Right cardiac atrium (tissue), 5 donors: ENCODE measurements at regions not wholly inside any gene's neighbourhood (a gene's known extent, or its start where the extent isn't known, plus 50 kb on each side); places are given as distances from the start of the nearest gene placed in this dataset.

Source experiments
- ATAC-seq, 2 donors: fragments of 200-7000 bp; cut with Tn5 transposase; one replicate each; pipeline versions ENCODE4 v1.8.0 to v1.9.1; 2020; ENCODE audit warnings: moderate library complexity in 2 of 2, mild to moderate bottlenecking in 1 of 2
- DNase-seq, 3 donors: peaks; one replicate each; pipeline ENCODE4 v3.0.0-alpha.2; 2020
- H3K27ac ChIP-seq: one replicate; pipeline ENCODE4 v1.5.1; 2013; ENCODE audit warnings: mild to moderate bottlenecking, low read length, control low read depth, moderate library complexity
- H3K27me3 ChIP-seq: one replicate; pipeline ENCODE4 v1.6.1; 2013; ENCODE audit not compliant: control insufficient read depth, insufficient read depth
- H3K4me1 ChIP-seq: one replicate; pipeline ENCODE4 v1.6.1; 2013; ENCODE audit warnings: low read length; ENCODE audit not compliant: control insufficient read depth, insufficient read depth
- H3K4me3 ChIP-seq: one replicate; pipeline ENCODE4 v1.5.1; 2013; ENCODE audit warnings: low read length, control low read depth
- H3K9me3 ChIP-seq: one replicate; pipeline ENCODE4 v1.6.1; 2013; ENCODE audit warnings: low read length; ENCODE audit not compliant: control insufficient read depth
- WGBS: extraction: QIAGEN DNeasy Blood & Tissue Kit; methylation state at CpG from one replicate; pipeline ENCODE4 v1.1.7; 2013; 5-methylcytosine and 5-hydroxymethylcytosine counted together
- intact Hi-C, 4 donors: fragments of 100-400 bp; cut with DNase I; formaldehyde crosslinking; loops; one replicate each; pipeline versions ENCODE4 v1.11.0 to v1.14.0; 2022 to 2023
- donor health status: healthy with polysubstance abuse.
- donor health status: DM: no; HTN: yes; CAD: no.
- donor health status: DM: no; HTN: no; CAD: no.
- donor health status: DM: no; HTN: yes; CAD: no; lungs with severe emphysema.
- donor health status: DM: yes; HTN: yes; CAD: no.

- H3K27me3 ChIP-seq, result no peaks in the 10 kb centered on the region
- ATAC-seq (no peak), DNase-seq (no peak)
- WGBS, result 88% methylated on average over 11 of the region's 11 CpGs
- no peaks in the 10 kb centered on the region for H3K9me3 ChIP-seq
- H3K4me3 ChIP-seq, result no peak overlapping the region
- H3K4me1 ChIP-seq, result no peaks in the 10 kb centered on the region
- intact Hi-C loops, result no loop called here
- no peak overlapping the region for H3K27ac ChIP-seq
These were observed 161.1 kb upstream of the ZMIZ1 start for GRCh38 chr10:78907551-78908211.

- intact Hi-C loops, result no loop called here
- 61% methylated on average over 6 of the region's 6 CpGs for WGBS
- Histone ChIP-seq H3K9me3 (no peaks in the 10 kb centered on the region), H3K27ac (no peak overlapping the region), H3K4me3 (no peak overlapping the region), H3K4me1 (no peaks in the 10 kb centered on the region), H3K27me3 (no peaks in the 10 kb centered on the region)
- ATAC-seq, result no peak
- DNase-seq, result no peak
These were observed 159.5 kb upstream of the ZMIZ1 start for GRCh38 chr10:78909221-78909620.

- ATAC-seq (no peak), DNase-seq (no peak)
- 94% methylated on average over 3 of the region's 3 CpGs for WGBS
- intact Hi-C loops, result no loop called here
- Histone ChIP-seq H3K4me3 (no peak overlapping the region), H3K4me1 (no peaks in the 10 kb centered on the region), H3K27me3 (no peaks in the 10 kb centered on the region), H3K27ac (no peak overlapping the region), H3K9me3 (no peaks in the 10 kb centered on the region)
These were observed 158.7 kb upstream of the ZMIZ1 start for GRCh38 chr10:78910021-78910420.

GRCh38 chr10:78910476-78910875 lies 158.3 kb upstream of the ZMIZ1 start:
- Histone ChIP-seq H3K4me1 (no peaks in the 10 kb centered on the region), H3K4me3 (no peak overlapping the region), H3K9me3 (no peaks in the 10 kb centered on the region), H3K27me3 (no peaks in the 10 kb centered on the region), H3K27ac (no peak overlapping the region)
- 95% methylated on average over 2 of the region's 2 CpGs for WGBS
- DNase-seq (no peak), ATAC-seq (no peak)
- intact Hi-C loops, result no loop called here

- DNase-seq, result no peak
- Histone ChIP-seq H3K27ac (no peak overlapping the region), H3K4me1 (no peaks in the 10 kb centered on the region), H3K4me3 (no peak overlapping the region), H3K27me3 (no peaks in the 10 kb centered on the region), H3K9me3 (no peaks in the 10 kb centered on the region)
- no peak for ATAC-seq
- WGBS, result 92% methylated on average over 7 of the region's 7 CpGs
- intact Hi-C loops, result no loop called here
These were observed 157.9 kb upstream of the ZMIZ1 start for GRCh38 chr10:78910886-78911285.

- no peak for ATAC-seq
These were observed 157.0 kb upstream of the ZMIZ1 start for GRCh38 chr10:78911533-78912340.

GRCh38 chr10:78912361-78913218 lies 156.2 kb upstream of the ZMIZ1 start:
- Histone ChIP-seq H3K27ac (no peak overlapping the region), H3K27me3 (no peaks in the 10 kb centered on the region), H3K4me1 (no peaks in the 10 kb centered on the region), H3K4me3 (no peak overlapping the region), H3K9me3 (no peaks in the 10 kb centered on the region)
- intact Hi-C loops, result no loop called here
- no peak for ATAC-seq
- DNase-seq, result no peak
- 79% methylated on average over 11 of the region's 11 CpGs for WGBS

More at GRCh38 chr10:78911533-78912340, 157.0 kb upstream of the ZMIZ1 start:
- DNase-seq, result no peak
- H3K27ac ChIP-seq, result no peak overlapping the region
- H3K4me3 ChIP-seq, result no peak overlapping the region
- 73% methylated on average over 10 of the region's 10 CpGs for WGBS
- H3K4me1 ChIP-seq, result no peaks in the 10 kb centered on the region
- no peaks in the 10 kb centered on the region for H3K9me3 ChIP-seq
- H3K27me3 ChIP-seq, result no peaks in the 10 kb centered on the region
- intact Hi-C loops, result no loop called here

- intact Hi-C loops, result no loop called here
- 86% methylated on average over 28 of the region's 28 CpGs for WGBS
These were observed 155.3 kb upstream of the ZMIZ1 start for GRCh38 chr10:78913219-78914059.

GRCh38 chr10:78914060-78914378 lies 154.7 kb upstream of the ZMIZ1 start:
- Histone ChIP-seq H3K27ac (no peak overlapping the region), H3K4me1 (no peaks in the 10 kb centered on the region), H3K4me3 (no peak overlapping the region), H3K9me3 (no peaks in the 10 kb centered on the region), H3K27me3 (no peaks in the 10 kb centered on the region)
- intact Hi-C loops, result no loop called here
- no peak for DNase-seq
- WGBS, result 92% methylated on average over 10 of the region's 10 CpGs
- no peak for ATAC-seq

More at GRCh38 chr10:78913219-78914059, 155.3 kb upstream of the ZMIZ1 start:
- ATAC-seq (peak; percentile 8 to 20), DNase-seq (peak in 1 of 3 donors; percentile 71)
- Histone ChIP-seq H3K4me1 (no peaks in the 10 kb centered on the region), H3K27me3 (no peaks in the 10 kb centered on the region), H3K9me3 (no peaks in the 10 kb centered on the region), H3K27ac (no peak overlapping the region), H3K4me3 (no peak overlapping the region)

GRCh38 chr10:78914502-78915189 lies 154.1 kb upstream of the ZMIZ1 start:
- WGBS, result 64% methylated on average over 9 of the region's 9 CpGs
- Histone ChIP-seq H3K9me3 (no peaks in the 10 kb centered on the region), H3K27ac (no peak overlapping the region), H3K27me3 (no peaks in the 10 kb centered on the region), H3K4me3 (no peak overlapping the region), H3K4me1 (no peaks in the 10 kb centered on the region)
- DNase-seq (peak in 1 of 3 donors; percentile 72), ATAC-seq (peak in 1 of 2 donors; percentile 25)
- intact Hi-C loops, result no loop called here
